AG04450 (cell line): ENCODE measurements at regions not wholly inside any gene's neighbourhood (a gene's known extent, or its start where the extent isn't known, plus 50 kb on each side); places are given as distances from the start of the nearest gene placed in this dataset.

Experiments
- CTCF ChIA-PET: fragments of 300-600, 350-600 bp; formaldehyde crosslinking; extraction: SDS; loops from one replicate; lab custom pipeline; 2022; ENCODE audit warnings: antibody characterized with exemption, inconsistent platforms; lab: Charles Lee
- POLR2A ChIA-PET: fragments of 350-600 bp; formaldehyde crosslinking; extraction: SDS; loops from one replicate; lab custom pipeline; 2021; ENCODE audit warnings: antibody characterized with exemption, inconsistent platforms; lab: Yijun Ruan, JAX
- DNase-seq: peaks from one replicate; pipeline ENCODE4 v3.0.0-alpha.2; 2011; ENCODE audit warnings: low read depth, low spot score
- H3K27ac ChIP-seq: one replicate; pipeline ENCODE4 v1.5.1; 2012; ENCODE audit warnings: low read depth, low read length, control low read depth
- H3K27me3 ChIP-seq: one replicate; pipeline ENCODE4 v1.6.0; 2012; ENCODE audit warnings: low read length; ENCODE audit not compliant: control insufficient read depth, insufficient read depth
- H3K4me3 ChIP-seq: 2 replicates; pipeline ENCODE4 v1.5.1; 2011; ENCODE audit warnings: mild to moderate bottlenecking, low read depth, low read length, control low read depth
- H3K9me3 ChIP-seq: 2 replicates; pipeline ENCODE4 v1.5.1; 2012; ENCODE audit warnings: low read length; ENCODE audit not compliant: control insufficient read depth, insufficient read depth
- CTCF ChIP-seq: IDR thresholded peaks from 2 replicates; pipeline ENCODE4 v1.5.1; 2011; ENCODE audit warnings: low read depth, low read length, control low read depth, inconsistent platforms

- no peak for TF ChIP-seq CTCF
- H3K27me3 ChIP-seq = no peaks in the 10 kb centered on the region
- no peak overlapping the region for H3K27ac ChIP-seq
- POLR2A ChIA-PET = no interaction called here
- no peak for DNase-seq
- no peaks in the 10 kb centered on the region for H3K9me3 ChIP-seq
- H3K4me3 ChIP-seq = no peak overlapping the region
- CTCF ChIA-PET = no interaction called here
Observed at GRCh38 chr20:40760399-40760798, 71.4 kb upstream of the MAFB start.

GRCh38 chr20:40763646-40764295, 74.7 kb upstream of the MAFB start:
- CTCF ChIA-PET = interaction anchor here (1.9 kb wide), 1 partner anchor 23 kb away, joined by 9 read pairs; no protein-coding TSS in a partner anchor
- H3K27me3 ChIP-seq = no peaks in the 10 kb centered on the region
- POLR2A ChIA-PET = no interaction called here
- TF ChIP-seq CTCF = no peak
- no peaks in the 10 kb centered on the region for H3K9me3 ChIP-seq
- no peak for DNase-seq
- H3K27ac ChIP-seq = no peak overlapping the region
- H3K4me3 ChIP-seq = no peak overlapping the region

- CTCF ChIA-PET = no interaction called here
- TF ChIP-seq CTCF = no peak
- POLR2A ChIA-PET = interaction anchor here (0.6 kb wide), 1 partner anchor 56 kb away, joined by 3 read pairs; no protein-coding TSS in a partner anchor
Observed at GRCh38 chr20:40765814-40766480, 76.9 kb upstream of the MAFB start.

GRCh38 chr20:40766790-40767614, 78.0 kb upstream of the MAFB start:
- CTCF ChIA-PET = no interaction called here
- POLR2A ChIA-PET = interaction anchor here (0.6 kb wide), 1 partner anchor 57 kb away, joined by 3 read pairs; no protein-coding TSS in a partner anchor
- H3K4me3 ChIP-seq = no peak overlapping the region

More at GRCh38 chr20:40765814-40766480, 76.9 kb upstream of the MAFB start:
- H3K4me3 ChIP-seq = no peak overlapping the region
- no peak for DNase-seq
- H3K27ac ChIP-seq = no peak overlapping the region
- no peaks in the 10 kb centered on the region for H3K27me3 ChIP-seq
- H3K9me3 ChIP-seq = no peaks in the 10 kb centered on the region

More at GRCh38 chr20:40766790-40767614, 78.0 kb upstream of the MAFB start:
- Histone ChIP-seq H3K27ac (no peak overlapping the region), H3K27me3 (no peaks in the 10 kb centered on the region), H3K9me3 (no peaks in the 10 kb centered on the region)
- TF ChIP-seq CTCF = no peak
- DNase-seq = no peak
